ENCODE measurements at regions not wholly inside any gene's neighbourhood (a gene's known extent, or its start where the extent isn't known, plus 50 kb on each side); places are given as distances from the start of the nearest gene placed in this dataset.

- DNase-seq: peak; percentile 42
These were observed 209.1 kb upstream of the HCCS start for GRCh38 chrX:10902001-10902400.

DNA sequence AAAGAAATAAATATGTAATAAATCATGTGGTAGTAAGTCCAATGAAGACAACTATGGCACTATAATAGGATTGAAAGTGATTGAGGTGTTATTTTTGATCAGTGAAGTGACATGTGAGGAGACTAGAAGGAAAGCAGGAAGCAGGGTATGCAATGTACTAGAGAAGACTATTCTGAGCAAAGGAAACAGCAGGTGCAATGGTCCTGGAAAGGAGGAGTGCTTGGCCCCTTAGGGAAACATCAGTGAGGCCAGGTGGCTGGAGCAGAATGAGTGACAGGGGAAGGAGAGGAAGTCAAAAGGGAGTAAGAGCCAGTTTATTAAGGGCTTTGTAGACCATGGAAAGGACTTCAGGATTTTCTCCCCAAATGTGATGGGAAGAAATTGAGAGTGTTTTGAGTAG lies 207.6 kb upstream of the HCCS start:
- no peak for DNase-seq

GRCh38 chrX:10904220-10904619 lies 206.9 kb upstream of the HCCS start:
- peak; percentile 68 for DNase-seq

DNA sequence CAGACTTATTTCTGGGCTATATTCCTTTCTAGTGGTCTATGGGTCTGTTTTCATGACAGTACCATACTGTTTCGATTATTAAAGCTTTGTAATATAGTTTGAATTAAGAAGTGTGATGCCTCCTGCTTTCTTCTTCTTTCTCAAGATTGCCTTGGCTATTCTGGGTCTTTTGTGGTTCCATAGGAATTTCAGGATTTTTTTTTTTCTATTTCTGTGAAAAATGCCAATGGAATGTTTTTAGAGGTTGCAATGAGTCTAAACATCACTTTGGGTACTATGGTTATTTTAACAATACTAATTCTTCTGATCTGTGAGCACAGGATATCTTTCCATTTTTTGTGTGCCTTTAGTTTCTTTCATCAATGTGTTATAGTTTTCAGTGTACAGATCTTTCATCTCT lies 204.3 kb upstream of the HCCS start:
- DNase-seq: peak; percentile 24

DNA sequence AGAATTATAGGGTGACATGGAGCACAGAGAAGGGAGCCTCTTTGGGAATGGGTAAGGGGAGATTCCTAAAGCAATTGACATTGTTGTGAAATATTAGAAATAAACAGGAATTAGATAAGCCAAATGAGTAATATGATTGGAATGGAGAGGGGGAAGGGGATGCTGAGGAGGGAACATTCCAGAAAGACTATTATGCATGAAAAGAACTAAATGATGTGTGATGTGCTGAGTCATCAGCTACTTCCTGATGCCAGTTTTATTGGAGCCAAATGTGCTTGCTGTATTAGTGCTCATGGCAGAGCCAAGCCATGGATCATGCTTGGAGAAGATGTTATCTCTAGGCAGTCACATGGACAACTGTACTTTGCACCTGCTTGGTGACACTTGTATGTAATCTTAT lies 189.0 kb upstream of the HCCS start:
- peak; percentile 91 for DNase-seq

DNA sequence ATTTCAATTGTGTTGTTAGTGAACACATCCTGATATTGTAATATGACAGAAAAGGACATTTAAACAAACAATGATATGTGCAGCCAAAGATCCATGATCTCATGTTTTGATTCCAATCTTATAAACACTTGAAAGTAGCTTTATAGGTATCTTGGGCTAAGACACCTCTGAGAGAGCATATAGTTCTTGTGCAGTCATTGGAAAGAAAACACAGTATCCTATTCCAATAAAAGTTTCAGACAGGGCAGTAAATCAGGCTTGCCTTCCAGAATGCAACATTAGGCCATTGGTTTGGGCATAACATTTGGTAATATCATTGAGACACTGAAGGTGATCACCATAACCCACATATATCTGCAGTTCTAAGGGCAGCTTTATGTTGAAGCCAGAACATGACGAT lies 188.3 kb upstream of the HCCS start:
- no peak for DNase-seq

DNA sequence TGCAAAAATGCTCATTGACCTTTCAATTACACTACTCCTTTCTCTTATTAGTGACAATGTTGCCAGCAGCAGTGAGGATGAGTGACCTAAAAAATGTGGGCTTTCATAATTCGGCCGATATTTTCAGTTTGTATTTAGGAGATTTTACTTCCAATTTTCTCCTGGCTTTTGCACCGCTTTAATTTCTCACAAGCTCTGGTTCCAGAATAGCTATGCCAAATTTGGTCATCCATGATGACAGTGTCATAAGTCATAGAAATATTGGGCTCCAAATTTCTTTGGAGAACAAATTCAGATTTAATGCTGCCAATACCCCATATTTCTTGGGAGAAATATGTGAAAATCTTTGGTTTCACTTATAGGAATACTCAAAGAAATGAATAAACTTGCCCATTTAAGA lies 187.7 kb upstream of the HCCS start:
- DNase-seq: no peak

- no peak for DNase-seq
These were observed 184.7 kb upstream of the HCCS start for GRCh38 chrX:10926404-10926803.

DNA sequence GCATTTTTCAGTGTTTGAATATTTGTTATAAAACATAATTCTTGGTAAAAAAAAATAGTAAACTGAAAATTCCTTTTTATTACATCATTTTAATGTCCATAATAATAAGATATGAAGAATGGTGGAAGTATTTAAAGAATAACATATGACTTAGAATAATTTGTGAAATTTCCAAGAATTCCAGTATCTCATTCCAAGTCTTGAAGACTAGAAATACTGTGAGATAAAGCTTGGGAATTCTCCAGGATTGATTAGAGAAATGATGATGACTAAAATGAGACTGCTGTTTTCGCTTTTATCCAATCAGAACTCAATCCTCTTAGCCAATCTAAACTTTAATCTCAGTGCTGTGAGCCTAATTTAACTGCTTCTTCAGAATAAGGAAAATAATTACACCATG lies 184.2 kb upstream of the HCCS start:
- peak; percentile 70 for DNase-seq

DNA sequence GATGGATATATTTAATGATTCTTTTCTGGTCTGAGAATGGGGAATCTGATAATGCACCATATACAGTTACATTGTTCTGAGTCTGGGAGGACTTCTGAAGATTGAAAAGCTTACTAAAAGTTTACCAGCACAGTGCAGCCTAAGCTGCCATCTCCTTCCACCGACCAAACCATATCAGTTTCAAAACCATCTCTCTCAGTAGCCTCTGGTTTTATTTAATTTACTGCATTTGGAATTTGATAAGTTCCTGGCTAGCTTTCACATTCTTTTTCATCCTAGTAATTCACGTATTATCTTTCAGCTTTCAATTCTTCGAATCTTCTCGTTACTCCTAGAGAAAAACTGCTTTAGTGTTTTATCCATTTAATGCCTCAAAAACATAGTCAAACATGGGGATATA lies 181.4 kb upstream of the HCCS start:
- no peak for DNase-seq

DNA sequence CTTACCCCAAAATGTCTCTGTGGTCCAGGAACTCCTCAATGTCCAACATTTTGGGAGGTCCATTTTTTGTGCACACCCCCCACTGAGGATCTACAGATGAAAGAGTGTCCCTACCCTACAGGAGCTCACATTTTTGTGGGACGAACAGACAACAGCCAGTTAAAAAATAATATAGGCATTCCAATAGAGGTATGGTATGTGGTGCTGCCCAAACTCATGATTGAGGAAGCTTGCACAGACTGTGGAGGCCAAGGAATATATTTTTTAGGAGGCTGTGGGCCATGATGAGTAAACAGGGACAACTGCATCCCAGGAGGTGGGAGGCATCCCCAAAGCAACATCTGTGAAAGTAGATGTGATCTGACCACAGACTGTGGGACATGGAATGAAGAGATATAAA lies 181.0 kb upstream of the HCCS start:
- DNase-seq: peak; percentile 17

- peak; percentile 50 for DNase-seq
These were observed 179.2 kb upstream of the HCCS start for GRCh38 chrX:10931976-10932375.

DNA sequence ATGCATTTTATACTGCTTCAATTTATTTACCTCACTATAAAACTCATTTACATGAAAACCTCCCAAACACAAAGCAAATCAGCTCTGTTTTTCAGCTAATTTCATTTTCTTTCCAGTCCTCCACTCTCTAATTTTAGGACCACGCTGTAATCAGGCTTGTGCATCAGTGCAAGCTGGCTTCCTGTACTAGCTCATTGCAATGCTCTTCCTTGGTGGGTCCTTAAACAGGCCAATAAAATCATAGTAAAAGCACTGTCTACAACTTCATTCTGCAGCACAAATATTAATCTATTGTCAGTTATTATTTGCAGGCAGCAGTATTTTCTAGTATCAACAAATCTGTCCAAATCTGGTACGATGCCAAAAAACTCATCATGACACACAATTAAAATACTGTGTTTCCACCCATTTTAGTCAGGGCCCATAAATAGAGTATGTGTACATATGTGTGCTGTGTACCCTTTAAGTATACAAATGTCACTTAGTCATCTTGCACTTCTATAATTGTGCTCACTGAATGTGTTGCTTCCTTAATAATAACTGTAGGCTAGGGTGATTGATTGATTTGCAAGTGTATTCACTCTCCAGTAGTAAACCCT lies 178.2 kb upstream of the HCCS start:
- peak; percentile 34 for DNase-seq

- no peak for DNase-seq
These were observed 175.6 kb upstream of the HCCS start for GRCh38 chrX:10935501-10935900.

- no peak for DNase-seq
These were observed 174.2 kb upstream of the HCCS start for GRCh38 chrX:10936976-10937375.

DNA sequence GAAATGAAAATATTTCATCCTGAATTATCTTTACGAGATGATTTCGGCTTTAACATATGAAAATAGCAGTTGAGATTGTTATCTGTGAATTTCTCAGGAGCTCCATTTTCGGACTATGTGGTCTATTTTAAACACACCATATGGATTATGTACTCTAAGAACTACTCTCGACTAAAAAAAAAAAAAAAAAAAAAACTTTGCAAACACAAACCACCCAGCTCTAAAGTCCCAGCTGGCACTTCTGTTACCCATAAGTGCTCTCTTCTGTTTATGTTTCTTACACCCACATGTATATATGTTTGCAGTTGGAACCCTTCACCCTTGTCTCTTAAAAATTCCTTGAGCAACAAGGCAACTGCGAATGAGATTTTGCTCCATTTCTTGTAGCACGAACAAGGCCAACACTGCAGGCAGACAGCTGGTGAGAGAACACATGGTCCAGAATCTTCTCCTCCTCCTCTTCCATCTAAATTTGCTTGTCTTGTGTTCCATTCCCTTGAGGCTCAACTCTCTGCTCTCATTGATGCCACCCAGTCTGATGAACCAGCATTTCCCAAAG lies 172.7 kb upstream of the HCCS start:
- DNase-seq: no peak

- peak; percentile 16 for DNase-seq
These were observed 171.7 kb upstream of the HCCS start for GRCh38 chrX:10939424-10939823.

DNA sequence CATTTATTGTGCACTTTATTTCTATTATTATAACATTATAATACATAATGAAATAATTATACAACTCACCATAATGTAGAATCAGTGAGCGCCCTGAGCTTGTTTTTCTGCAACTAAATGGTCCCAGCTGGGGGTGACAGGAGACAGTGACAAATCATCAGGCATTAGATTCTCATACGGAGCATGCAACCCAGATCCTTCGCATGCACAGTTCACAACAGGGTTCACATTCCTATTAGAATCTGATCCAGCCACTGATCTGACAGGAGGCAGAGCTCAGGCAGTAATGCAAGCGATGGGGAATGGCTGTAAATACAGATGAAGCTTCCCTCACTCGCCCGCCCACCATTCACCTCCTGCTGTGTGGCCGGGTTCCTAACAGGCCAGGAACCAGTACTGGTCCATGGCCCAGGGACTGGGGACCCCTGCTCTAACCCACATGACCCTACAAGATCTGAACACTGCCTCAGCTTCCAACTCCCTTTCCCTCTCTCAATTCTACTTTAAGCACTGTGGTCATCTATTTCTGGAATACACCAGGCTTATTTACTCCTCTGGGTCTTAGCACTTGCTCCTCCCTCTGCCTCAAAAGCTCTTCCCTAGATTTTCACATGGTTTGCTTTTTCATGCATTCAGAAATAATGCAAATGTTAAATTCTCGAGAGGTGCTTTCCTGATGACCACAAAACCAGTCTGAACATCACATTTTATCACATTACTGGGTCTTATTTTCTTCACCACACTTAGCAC lies 166.8 kb upstream of the HCCS start:
- peak; percentile 50 for DNase-seq

DNA sequence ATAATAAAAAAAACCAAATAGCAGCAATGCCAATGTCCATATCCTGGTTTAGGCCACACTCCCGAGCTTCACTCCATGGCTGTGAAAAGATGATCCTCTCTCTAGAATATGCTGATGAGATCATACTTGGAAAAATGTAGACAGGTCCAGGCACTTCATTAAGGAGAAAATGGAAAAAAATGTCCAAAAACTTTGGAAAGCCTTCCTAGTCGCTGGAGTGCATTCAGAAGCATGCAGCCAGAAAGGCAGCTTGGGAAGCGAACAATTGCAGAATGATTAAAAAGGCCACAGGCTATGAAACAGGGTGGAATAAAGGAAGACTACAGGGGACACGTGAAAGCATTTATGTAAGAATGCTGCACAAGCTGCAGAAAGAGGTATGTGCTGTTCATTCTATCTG lies 165.6 kb upstream of the HCCS start:
- peak; percentile 28 for DNase-seq

GRCh38 chrX:10949541-10949940 lies 161.6 kb upstream of the HCCS start:
- DNase-seq: no peak

GRCh38 chrX:10952619-10953018 lies 158.5 kb upstream of the HCCS start:
- DNase-seq: no peak

DNA sequence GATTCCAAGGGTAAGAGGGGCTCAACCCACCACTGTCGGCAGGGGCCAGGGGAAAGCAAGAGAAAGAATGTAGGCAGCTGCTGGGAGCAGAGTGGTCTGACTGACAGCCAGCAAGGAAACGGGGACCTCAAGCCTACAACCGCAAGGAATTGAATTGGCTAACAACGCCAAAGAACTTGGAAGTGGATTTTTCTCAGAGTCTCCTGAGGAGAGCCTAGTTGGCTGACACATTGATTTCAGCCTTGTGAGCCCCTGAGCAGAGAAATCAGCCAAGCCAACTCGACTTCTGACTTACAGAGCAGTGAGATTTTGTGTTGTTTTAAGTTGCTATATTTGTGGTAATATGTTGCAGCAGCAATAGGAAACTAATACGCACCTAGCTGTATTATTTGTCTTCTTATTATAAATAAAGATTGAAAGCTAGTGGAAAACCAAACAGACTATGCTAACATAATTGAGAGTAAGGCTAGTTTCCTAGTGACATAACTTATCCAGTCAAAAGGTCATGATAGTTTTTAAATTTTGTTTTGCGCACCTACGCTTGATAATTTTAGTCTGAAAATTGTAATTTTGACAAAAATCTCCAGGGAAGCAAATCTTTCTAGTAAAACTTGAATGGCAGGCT lies 145.8 kb upstream of the HCCS start:
- DNase-seq: no peak

- no peak for DNase-seq
These were observed 145.1 kb upstream of the HCCS start for GRCh38 chrX:10966057-10966456.

DNA sequence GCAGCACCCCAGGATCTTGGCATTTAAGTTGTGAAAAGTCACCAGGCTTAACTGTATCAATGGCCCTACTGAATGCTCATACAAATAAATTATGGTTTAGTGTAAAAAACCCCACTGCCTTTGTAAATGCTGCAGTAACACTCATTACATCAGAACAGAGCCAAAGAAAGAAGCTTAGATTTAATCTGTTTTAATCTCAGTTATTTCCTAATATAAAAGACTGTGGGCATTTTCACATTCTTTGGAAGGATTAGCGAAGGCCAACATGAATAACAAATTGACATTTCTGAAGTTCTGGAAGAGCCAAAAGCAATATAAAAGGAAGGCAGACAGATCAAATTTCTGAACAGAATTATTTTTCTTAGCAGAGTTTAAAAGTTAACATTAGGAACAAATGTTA lies 140.0 kb upstream of the HCCS start:
- peak; percentile 27 for DNase-seq

All from fibroblast of skin of right quadriceps (primary cell).